ENCODE measurements at regions not wholly inside any gene's neighbourhood (a gene's known extent, or its start where the extent isn't known, plus 50 kb on each side); places are given as distances from the start of the nearest gene placed in this dataset.

DNA sequence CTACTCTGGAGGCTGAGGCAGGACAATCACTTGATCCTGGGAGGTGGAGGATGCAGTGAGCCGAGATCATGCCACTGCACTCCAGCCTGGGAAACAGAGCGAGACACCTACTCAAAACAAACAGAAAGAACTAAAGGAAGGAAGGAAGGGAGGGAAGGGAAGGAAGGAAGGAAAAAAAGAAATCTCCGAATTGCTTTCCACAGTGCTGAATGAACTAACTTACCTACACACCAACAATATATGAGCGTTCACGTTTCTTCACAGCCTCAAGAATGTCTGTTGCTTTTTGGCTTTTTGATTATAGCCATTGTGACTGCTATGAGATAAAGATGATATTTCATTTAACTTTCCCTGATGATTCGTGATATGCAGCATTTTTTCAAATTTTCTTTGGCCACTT, 1343.7 kb downstream of the LRFN5 start:
- TF ChIP-seq CTCF (conservative IDR thresholded peaks at IDR 0.05): no peak
- no peak for TF ChIP-seq ZFX (IDR thresholded peaks at IDR 0.05)
